GM13977 (cell line): ENCODE measurements at regions not wholly inside any gene's neighbourhood (a gene's known extent, or its start where the extent isn't known, plus 50 kb on each side); places are given as distances from the start of the nearest gene placed in this dataset.

Source experiments
- DNase-seq: peaks from one replicate; pipeline ENCODE4 v3.0.0; 2012; ENCODE audit warnings: low spot score
- CTCF ChIP-seq: IDR thresholded peaks from 2 replicates; pipeline ENCODE4 v1.5.1; 2012; ENCODE audit warnings: mild to moderate bottlenecking, control low read depth; ENCODE audit not compliant: insufficient read depth; ENCODE audit errors: extremely low read depth, missing control alignments
- in situ Hi-C: fragments of 300-500 bp; cut with MboI; formaldehyde crosslinking; loops from one replicate; pipeline ENCODE4 v1.12.0; 2022; ENCODE audit warnings: low sequenced_read_pairs, low pct_unique_long_range_greater_than_20kb, mixed read lengths, inconsistent platforms; ENCODE audit not compliant: unreplicated experiment

DNA sequence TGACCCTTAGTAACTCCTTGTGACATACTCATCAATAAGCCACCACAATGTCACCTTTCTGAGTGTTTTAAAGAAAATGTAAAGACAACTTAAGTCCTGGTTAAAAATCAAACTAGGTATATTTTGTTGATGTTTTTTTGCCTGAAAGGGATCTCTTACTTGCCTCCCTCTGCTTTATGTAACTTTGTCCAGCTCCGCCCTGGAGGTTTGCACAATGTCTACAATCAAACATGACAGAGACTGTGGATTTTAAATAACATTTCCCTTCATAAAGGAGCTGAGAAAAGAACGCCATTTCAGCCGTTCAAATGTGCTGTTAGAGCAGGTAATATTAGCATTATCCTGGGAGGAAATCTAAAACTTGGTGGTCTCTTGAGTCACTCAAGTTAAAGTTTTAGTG, 613.9 kb downstream of the SOX5 start:
- in situ Hi-C loops = no loop called here
- no peak for DNase-seq

DNA sequence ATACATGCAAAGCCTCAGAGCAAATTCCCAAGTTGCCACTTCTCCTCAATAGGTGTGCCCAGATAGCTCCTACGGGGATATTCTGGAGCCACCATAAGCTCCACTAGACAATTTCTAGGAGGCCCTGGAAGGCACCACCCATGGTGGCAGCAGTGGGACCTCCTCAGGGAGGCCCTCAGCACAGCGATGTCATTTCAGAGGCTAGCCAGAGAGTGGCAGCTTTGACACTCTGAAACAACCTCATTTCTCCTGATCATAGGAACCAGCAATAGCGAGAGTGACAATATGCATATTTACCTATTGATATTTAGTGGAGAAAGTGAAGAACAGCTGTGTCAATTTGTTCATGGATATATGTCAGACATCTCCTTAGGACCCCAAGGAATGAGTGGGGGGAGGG, 612.3 kb downstream of the SOX5 start:
- no peak for DNase-seq
- no peak for TF ChIP-seq CTCF
- in situ Hi-C loops = no loop called here

More for the DNA sequence above, 613.9 kb downstream of the SOX5 start:
- no peak for TF ChIP-seq CTCF

DNA sequence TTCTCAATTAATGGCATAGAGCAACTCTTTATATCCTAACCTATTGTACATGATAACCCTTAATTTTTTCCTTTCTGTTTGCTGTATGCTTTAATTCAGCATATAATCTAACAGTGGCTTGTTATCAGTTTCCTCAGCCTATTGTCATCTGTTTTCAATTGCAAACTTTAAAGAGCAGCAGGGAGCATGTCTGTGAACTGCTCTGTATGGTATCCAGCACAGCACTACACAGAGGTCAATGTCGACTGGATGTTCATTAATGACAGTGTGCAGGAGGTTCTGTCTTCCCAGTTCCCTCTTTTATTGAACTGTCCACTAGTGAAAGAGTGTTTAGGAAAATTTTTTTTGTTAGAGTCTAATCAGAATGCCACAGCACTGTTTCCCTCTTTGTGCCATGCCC, 609.1 kb downstream of the SOX5 start:
- no peak for DNase-seq
- in situ Hi-C loops = no loop called here
- no peak for TF ChIP-seq CTCF

GRCh38 chr12:23342407-23342806, 607.1 kb downstream of the SOX5 start:
- TF ChIP-seq CTCF = no peak
- in situ Hi-C loops = no loop called here

DNA sequence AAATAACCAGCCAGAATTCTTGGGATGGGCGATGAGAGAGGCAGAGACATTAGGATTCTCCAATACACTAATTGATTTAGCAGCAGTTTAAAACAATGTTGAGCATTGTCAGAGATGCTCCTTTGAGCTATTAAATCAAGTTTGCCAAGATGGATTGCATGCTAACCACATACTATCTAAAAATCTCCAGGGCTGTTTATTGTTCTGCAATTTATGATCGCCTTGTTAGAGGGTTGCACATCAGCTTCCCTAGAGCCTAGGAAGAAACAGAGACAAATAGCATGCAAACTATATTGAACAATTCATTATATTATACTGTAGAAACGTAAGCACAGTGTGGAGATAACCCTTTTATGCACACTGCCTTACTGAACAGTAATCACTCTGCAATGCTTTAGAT, 599.9 kb downstream of the SOX5 start:
- DNase-seq = no peak
- in situ Hi-C loops = no loop called here

More at GRCh38 chr12:23342407-23342806, 607.1 kb downstream of the SOX5 start:
- DNase-seq = no peak

DNA sequence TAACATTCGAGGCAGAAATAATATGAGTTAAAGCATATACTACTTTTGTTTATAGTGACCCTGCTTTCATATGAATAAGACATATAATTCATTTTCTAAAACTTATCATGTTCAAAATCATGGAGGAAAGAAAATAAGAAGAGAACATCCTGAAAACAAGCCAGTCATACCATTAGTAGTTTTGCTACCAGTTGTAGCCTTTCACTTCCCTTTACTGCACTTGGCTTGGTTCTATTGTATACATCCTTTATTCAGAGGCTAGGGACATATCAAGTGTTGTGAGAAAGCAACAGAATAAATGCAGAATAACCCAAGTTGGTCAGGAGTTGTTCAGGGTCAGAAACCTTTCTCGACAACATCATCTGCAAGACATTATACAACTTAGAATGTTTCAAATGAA, 598.7 kb downstream of the SOX5 start:
- in situ Hi-C loops = no loop called here
- TF ChIP-seq CTCF = no peak
- peak; percentile 3 for DNase-seq

More for the DNA sequence above, 599.9 kb downstream of the SOX5 start:
- TF ChIP-seq CTCF = no peak

- no peak for DNase-seq
- TF ChIP-seq CTCF = no peak
- in situ Hi-C loops = no loop called here
Measured at GRCh38 chr12:23352670-23353069, 596.8 kb downstream of the SOX5 start.
